Inflammatory macrophage treated with lipopolysaccharide for 1 hour (primary cell): ENCODE measurements at regions not wholly inside any gene's neighbourhood (a gene's known extent, or its start where the extent isn't known, plus 50 kb on each side); places are given as distances from the start of the nearest gene placed in this dataset.
"Not testable (repeated sequence)": the region's sequence is repeated elsewhere in the genome, so short reads cannot be mapped to it uniquely, and the experiment has no call there.

ENCODE experiments used
- DNase-seq, 2 donors: peaks; one replicate each; pipeline ENCODE4 v3.0.0-alpha.2; 2020 to 2022

GRCh38 chr3:161925749-161926360 lies 429.2 kb downstream of the OTOL1 start:
- DNase-seq, result no peak

DNA sequence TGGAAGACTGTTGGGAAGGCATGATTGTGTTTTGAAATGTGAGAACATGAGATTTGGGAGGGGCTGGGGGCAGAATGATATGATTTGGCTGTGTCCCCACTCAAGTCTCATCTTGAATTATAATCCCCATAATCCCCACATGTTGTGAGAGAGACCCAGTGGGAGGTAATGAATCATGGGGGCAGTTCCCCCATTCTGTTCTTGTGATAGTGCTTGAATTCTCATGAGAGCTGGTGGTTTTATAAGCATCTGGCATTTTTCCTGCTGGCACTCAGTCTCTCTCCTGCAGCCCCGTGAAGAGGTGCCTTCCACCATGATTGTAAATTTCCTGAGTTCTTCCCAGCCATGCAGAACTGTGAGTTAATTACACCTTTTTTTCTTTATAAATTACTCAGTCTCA lies 430.5 kb downstream of the OTOL1 start:
- no peak for DNase-seq

DNA sequence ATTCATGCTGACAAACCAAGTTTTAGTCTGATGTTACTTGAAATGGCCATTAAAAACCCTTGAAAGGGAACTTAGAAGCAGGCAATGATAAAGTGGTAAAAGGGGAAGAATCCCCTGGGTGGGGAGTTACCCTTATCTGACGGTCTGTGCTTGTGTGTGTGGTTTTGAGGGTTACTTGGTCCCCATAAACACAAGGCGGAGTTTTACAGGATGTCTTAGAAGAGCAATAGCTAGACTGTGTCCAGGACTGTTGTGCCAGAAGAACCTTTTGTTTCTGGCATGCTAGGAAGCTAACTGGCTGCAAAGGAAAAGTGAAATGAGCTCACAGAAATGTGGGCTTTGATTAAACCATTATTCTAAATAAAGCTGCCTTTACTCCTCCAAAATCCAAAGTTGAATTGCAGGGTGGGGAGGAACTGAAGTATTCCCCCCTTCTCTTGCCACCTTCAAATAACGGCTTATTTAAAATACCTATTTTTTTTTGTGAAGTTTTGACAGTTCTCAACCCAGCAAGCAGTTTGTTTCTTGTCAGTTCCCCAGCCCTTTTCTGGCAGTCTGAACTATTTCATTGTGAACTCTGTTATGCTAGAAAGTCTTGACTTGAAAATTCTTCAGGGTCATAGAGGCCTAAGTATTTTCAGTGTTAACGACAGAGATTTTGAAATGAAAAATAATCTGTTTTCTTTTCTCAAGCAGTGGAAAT lies 443.5 kb downstream of the OTOL1 start:
- peak; percentile 0 to 2 for DNase-seq

DNA sequence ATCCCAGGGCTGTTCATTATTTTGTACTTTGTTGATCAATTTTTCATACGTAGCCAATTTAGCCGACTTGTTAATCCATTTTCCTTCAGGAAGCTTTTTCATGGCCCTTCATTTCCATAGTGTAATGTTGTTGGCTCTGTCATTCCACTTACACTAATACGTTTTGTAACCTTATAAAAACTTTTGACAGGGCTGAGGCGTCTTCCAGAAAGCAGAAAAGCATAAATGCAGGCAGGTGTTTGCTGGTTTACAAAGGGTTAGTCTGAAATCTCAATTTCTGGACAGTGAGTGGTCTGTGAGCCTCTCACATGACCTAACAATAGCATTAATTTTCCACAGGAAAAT lies 444.0 kb downstream of the OTOL1 start:
- no peak for DNase-seq

GRCh38 chr3:161941891-161942290 lies 445.3 kb downstream of the OTOL1 start:
- DNase-seq, result no peak

GRCh38 chr3:161943801-161944345 lies 447.3 kb downstream of the OTOL1 start:
- DNase-seq, result not testable (repeated sequence)

DNA sequence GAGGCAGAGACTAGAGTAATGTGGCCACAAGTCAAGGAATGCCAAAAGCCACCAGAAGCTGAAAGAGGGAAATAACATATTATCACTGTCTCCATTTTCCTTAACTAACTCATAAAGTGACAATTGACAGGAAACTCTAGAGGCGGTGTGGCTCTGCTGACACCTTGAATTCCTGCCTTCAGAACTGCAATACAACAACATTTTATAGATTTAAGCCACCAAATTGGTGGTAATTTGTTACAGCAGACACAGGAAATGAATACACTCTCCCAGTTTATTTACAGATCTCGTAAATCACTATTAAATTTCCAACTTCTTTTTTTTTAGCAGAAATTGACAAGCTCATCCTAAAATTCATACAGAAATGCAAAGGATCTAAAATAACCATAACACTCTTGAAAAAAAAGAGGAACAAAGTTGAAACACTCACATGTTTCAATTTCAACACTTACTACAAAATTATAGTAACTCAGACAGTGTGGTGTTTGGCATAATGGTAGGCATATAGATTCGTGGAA lies 449.9 kb downstream of the OTOL1 start:
- DNase-seq, result peak; percentile 5 to 20

GRCh38 chr3:161950318-161950868 lies 453.8 kb downstream of the OTOL1 start:
- no peak for DNase-seq

DNA sequence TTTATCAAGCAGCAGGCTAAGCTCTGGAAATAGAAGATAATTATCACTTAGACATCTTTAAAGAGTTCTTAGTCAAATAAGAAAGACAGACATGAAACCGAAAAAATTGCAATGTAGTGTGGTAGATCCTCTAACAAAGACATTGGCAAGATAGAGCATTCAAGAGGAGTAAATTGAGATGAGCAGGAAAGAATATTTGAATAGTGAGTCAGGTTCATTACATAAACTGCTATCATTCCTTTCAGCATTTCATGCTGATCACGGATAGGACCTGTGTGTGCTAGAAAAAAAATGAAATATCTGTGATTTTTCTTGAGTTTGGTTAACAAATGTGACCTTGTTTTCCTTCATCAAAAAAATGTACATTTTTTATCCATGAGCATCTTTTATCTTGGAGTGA lies 460.9 kb downstream of the OTOL1 start:
- no peak for DNase-seq

GRCh38 chr3:161964857-161965256 lies 468.2 kb downstream of the OTOL1 start:
- no peak for DNase-seq

GRCh38 chr3:161969867-161970266 lies 473.3 kb downstream of the OTOL1 start:
- DNase-seq, result no peak

DNA sequence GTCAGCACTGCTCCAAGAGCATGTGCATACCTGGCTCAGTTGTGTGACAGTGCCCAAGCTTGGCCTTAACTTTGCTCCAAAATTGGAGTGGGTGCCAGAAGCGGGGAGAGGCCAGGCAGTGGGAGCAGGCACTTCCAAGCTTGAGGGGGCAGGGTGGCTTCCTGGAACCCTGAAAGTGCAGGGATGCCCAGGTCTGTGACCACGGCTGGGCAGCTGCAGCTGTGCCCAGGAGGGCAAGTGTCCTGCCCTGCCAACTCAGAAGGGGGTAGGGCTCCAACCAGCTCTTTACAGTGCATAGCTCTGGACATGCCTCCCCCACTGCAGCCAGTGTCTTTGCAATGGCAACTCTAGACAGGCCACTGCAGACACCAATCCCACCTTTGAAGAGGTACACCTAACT lies 478.6 kb downstream of the OTOL1 start:
- no peak for DNase-seq

GRCh38 chr3:161977063-161977462 lies 480.5 kb downstream of the OTOL1 start:
- no peak for DNase-seq

DNA sequence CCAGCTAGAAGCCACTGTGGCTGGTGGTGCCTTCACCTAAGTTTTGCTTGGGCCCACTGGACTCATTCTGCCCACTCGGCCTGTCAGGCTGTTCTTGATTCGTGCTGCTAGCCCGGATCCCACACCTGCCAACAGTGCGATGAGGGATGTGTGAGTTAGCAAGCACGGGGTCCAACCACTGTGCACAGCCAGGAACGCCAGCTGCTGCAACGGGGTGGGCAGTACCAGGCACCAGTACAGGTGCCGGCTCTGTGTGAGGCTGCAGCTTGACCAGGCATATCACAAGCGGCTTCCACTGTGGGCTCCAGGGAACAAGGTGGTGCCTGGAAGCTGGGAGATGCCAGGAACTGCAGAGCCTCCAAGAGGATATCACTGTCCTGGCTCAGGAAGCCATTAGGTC lies 481.2 kb downstream of the OTOL1 start:
- DNase-seq, result no peak

GRCh38 chr3:161987933-161988332 lies 491.3 kb downstream of the OTOL1 start:
- DNase-seq, result no peak

GRCh38 chr3:161989012-161989411 lies 492.4 kb downstream of the OTOL1 start:
- DNase-seq, result no peak

DNA sequence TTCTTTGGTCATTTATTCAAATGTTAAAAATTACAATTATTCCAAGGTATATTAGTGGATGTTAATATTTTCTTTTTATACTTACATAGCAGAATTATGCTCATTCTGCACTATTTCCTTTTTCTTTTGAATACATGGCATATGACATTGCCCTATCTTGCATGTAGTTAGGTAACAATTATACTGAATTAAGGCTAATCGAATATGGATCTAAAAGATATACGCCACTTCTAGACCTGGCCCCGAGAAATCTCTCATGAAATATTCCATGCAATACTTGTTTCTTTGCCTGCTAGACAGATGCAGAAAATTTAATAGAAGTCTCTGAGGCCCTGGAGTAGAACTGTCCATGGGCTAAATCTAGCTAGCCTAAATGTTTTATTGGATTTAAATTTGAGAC lies 493.4 kb downstream of the OTOL1 start:
- DNase-seq, result no peak

GRCh38 chr3:161991901-161992540 lies 495.4 kb downstream of the OTOL1 start:
- DNase-seq, result no peak

DNA sequence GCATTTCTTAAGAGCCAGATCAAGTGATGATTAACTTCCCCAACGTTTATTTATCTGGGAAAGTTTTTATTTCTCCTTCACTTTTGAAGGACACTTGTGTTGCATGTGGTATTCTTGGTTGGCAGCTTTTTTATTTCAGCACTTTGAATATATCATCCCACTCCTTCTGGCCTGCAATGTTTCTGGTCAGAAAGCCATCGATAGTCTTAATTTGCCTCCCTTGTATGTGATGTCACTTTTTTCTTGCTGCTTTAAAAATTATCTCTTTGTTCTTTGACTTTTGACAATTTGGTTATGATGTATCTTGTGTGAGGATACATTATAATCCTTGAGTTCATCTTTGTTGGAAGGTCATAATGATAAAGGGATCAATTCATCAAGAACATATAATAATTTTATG lies 503.2 kb downstream of the OTOL1 start:
- DNase-seq, result no peak

DNA sequence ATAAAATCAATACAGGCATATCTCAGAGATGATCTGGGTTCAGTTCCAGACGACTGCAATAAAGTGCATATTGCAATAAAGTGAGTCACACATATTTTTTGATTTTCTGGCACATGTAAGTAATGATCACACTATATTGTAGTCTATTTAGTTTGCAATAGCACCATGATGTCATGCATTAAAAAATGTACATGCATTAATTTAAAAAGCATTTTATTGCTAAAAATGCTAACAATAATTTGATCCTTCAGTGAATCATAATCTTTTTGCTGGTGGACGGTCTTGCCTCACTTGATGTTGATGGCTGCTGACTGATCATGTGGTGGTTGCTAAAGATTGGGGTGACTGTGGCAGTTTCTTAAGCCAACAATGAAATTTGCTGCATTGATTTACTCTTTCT lies 511.1 kb downstream of the OTOL1 start:
- DNase-seq, result no peak

GRCh38 chr3:162012633-162013032 lies 516.0 kb downstream of the OTOL1 start:
- DNase-seq, result no peak

- DNase-seq, result no peak
Observed at GRCh38 chr3:162014284-162014683, 517.7 kb downstream of the OTOL1 start.

DNA sequence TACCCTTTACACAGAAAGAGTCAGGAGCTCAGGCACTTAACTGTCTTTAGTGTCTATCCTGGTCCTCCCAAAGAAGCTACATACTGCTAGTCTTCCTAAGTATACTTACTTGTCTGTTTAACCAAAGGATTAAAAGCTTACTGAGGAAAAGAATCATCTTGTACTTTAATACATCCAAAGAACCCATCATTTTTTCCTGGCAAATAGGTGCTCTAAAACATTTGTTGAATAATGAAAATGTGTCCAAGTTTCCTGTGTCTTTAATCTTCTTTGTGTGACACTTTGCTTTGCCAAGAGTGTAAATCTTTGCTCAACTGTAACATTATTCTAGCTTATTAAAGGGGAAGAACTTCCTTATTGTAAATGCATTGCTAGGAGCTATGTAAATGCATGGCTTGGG lies 519.2 kb downstream of the OTOL1 start:
- DNase-seq, result no peak

- DNase-seq, result no peak
Observed at GRCh38 chr3:162019817-162020216, 523.2 kb downstream of the OTOL1 start.
